H1 (cell line): ENCODE measurements at regions not wholly inside any gene's neighbourhood (a gene's known extent, or its start where the extent isn't known, plus 50 kb on each side); places are given as distances from the start of the nearest gene placed in this dataset.

Experiments used
- CTCF ChIA-PET: fragments of 300-600 bp; sonication (Branson Sonifier 250); formaldehyde crosslinking; loops from one replicate; lab custom pipeline; 2021; ENCODE audit not compliant: partially characterized antibody; lab: Charles Lee
- POLR2A ChIA-PET: fragments of 300-600 bp; sonication (Branson Sonifier 250); formaldehyde crosslinking; loops from one replicate; lab custom pipeline; 2021; ENCODE audit warnings: inconsistent platforms; ENCODE audit not compliant: partially characterized antibody; lab: Charles Lee
- DNase-seq, 2 experiments: peaks; one replicate each; pipeline versions ENCODE4 v3.0.0 to v3.0.0-alpha.2; 2010 to 2022; ENCODE audit warnings: low spot score in 2 of 2, low read depth in 1 of 2, mixed read lengths in 1 of 2
- FAIRE-seq: peaks from 2 replicates; lab custom pipeline; 2011; peaks lifted over from hg19 to GRCh38; lab: Jason Lieb, UNC
- H2AFZ ChIP-seq: 2 replicates; pipeline ENCODE4 v1.8.1; 2012; ENCODE audit warnings: low read length, inconsistent platforms
- H2AK5ac ChIP-seq: 2 replicates; pipeline ENCODE4 v1.6.1; 2013; ENCODE audit warnings: low read depth, low read length
- H2BK120ac ChIP-seq: replicated peaks from 2 replicates; pipeline ENCODE3; 2013; ENCODE audit warnings: low read depth, low read length, inconsistent platforms
- H2BK12ac ChIP-seq: 2 replicates; pipeline ENCODE4 v1.6.1; 2013; ENCODE audit warnings: low read depth, low read length
- H2BK15ac ChIP-seq: 2 replicates; pipeline ENCODE4 v1.6.1; 2013; ENCODE audit warnings: low read length
- H2BK20ac ChIP-seq: 2 replicates; pipeline ENCODE4 v1.6.1; 2013; ENCODE audit warnings: low read length
- H2BK5ac ChIP-seq: 2 replicates; pipeline ENCODE4 v1.6.1; 2013; ENCODE audit warnings: low read depth, low read length
- H3K14ac ChIP-seq: 2 replicates; pipeline ENCODE4 v1.6.1; 2013; ENCODE audit warnings: inconsistent platforms; ENCODE audit not compliant: insufficient read length
- H3K18ac ChIP-seq: 2 replicates; pipeline ENCODE4 v1.6.1; 2013; ENCODE audit warnings: low read length; ENCODE audit errors: extremely low read depth
- H3K23ac ChIP-seq: 2 replicates; pipeline ENCODE4 v1.6.1; 2013; ENCODE audit warnings: inconsistent platforms; ENCODE audit not compliant: insufficient read length
- H3K23me2 ChIP-seq: 2 replicates; pipeline ENCODE4 v1.6.1; 2013; ENCODE audit warnings: low read depth, low read length
- H3K27ac ChIP-seq: 2 replicates; pipeline ENCODE4 v1.6.1; 2011; ENCODE audit warnings: low read depth, low read length, inconsistent platforms
- H3K27me3 ChIP-seq, 4 experiments: replicated peaks in 1 of 4; 1 replicate in 1 of 4; 2 replicates in 3 of 4; pipeline versions ENCODE4 v1.6.1 to v1.8.1; 2011 to 2013; ENCODE audit warnings: low read length in 3 of 4, mild to moderate bottlenecking in 3 of 4, inconsistent platforms in 2 of 4, mixed read lengths in 2 of 4, moderate library complexity in 1 of 4; ENCODE audit not compliant: control insufficient read depth in 3 of 4, insufficient read depth in 3 of 4; ENCODE audit errors: extremely low read depth in 1 of 4
- H3K36me3 ChIP-seq, 4 experiments: 2 replicates each; pipeline versions ENCODE4 v1.6.1 to v1.8.1; 2011 to 2013; ENCODE audit warnings: mild to moderate bottlenecking in 4 of 4, low read length in 3 of 4, moderate library complexity in 2 of 4, control low read depth in 1 of 4, inconsistent platforms in 1 of 4; ENCODE audit not compliant: insufficient read depth in 4 of 4, control insufficient read depth in 2 of 4
- H3K4ac ChIP-seq: replicated peaks from 2 replicates; pipeline ENCODE3; 2013; ENCODE audit warnings: low read length, low read depth, mixed read lengths, inconsistent platforms; ENCODE audit not compliant: insufficient read length
- H3K4me1 ChIP-seq, 4 experiments: replicated peaks in 1 of 4; 1 replicate in 1 of 4; 2 replicates in 3 of 4; pipeline versions ENCODE4 v1.6.1 to v1.8.1; 2011 to 2013; ENCODE audit warnings: low read length in 3 of 4, inconsistent platforms in 2 of 4, mixed read lengths in 1 of 4; ENCODE audit not compliant: insufficient read depth in 4 of 4, control insufficient read depth in 3 of 4
- H3K4me2 ChIP-seq, 2 experiments: 2 replicates each; pipeline versions ENCODE4 v1.6.1 to v1.8.1; 2011 to 2013; ENCODE audit warnings: low read depth in 2 of 2, low read length in 2 of 2, control low read depth in 1 of 2, inconsistent platforms in 1 of 2, mild to moderate bottlenecking in 1 of 2; ENCODE audit not compliant: insufficient read depth in 1 of 2
- H3K4me3 ChIP-seq, 4 experiments: fragments of 200-600, 300-600 bp in 1 of 4; sonication (generic), shearing (Covaris generic), sonication (Bioruptor Twin) in 1 of 4; 2 replicates each; pipeline versions ENCODE4 v1.5.1 to v1.8.1; 2011 to 2016; ENCODE audit warnings: low read length in 4 of 4, low read depth in 3 of 4, control low read depth in 2 of 4, inconsistent platforms in 2 of 4, mild to moderate bottlenecking in 2 of 4, mixed read lengths in 1 of 4, moderate library complexity in 1 of 4; ENCODE audit not compliant: insufficient read depth in 2 of 4; ENCODE audit errors: extremely low read depth in 1 of 4
- H3K56ac ChIP-seq: replicated peaks from 2 replicates; pipeline ENCODE3; 2013; ENCODE audit warnings: low read depth, mild to moderate bottlenecking, mixed read lengths, low read length, inconsistent platforms; ENCODE audit not compliant: insufficient read length
- H3K79me1 ChIP-seq: 2 replicates; pipeline ENCODE4 v1.6.1; 2013; ENCODE audit warnings: low read depth, low read length, control low read depth
- H3K79me2 ChIP-seq, 2 experiments: 2 replicates each; pipeline versions ENCODE4 v1.6.1 to v1.8.1; 2012 to 2013; ENCODE audit warnings: low read length in 2 of 2, mild to moderate bottlenecking in 2 of 2, inconsistent platforms in 1 of 2; ENCODE audit not compliant: insufficient read depth in 2 of 2, control insufficient read depth in 1 of 2
- H3K9ac ChIP-seq, 4 experiments: replicated peaks in 1 of 4; 1 replicate in 1 of 4; 2 replicates in 3 of 4; pipeline versions ENCODE4 v1.6.1 to v1.8.1; 2011 to 2013; ENCODE audit warnings: low read depth in 3 of 4, low read length in 3 of 4, control low read depth in 2 of 4, mild to moderate bottlenecking in 2 of 4, moderate library complexity in 2 of 4, inconsistent platforms in 1 of 4; ENCODE audit errors: extremely low read depth in 1 of 4
- H3K9me3 ChIP-seq, 2 experiments: 2 replicates each; pipeline versions ENCODE4 v1.6.1 to v1.8.1; 2012 to 2013; ENCODE audit warnings: mild to moderate bottlenecking in 2 of 2, moderate library complexity in 2 of 2, control low read depth in 1 of 2, inconsistent platforms in 1 of 2, low read depth in 1 of 2, low read length in 1 of 2, mixed read lengths in 1 of 2; ENCODE audit not compliant: insufficient read depth in 2 of 2
- H4K20me1 ChIP-seq, 2 experiments: replicated peaks in 1 of 2; 2 replicates each; pipeline versions ENCODE3 to v1.8.1; 2011 to 2013; ENCODE audit warnings: inconsistent platforms in 2 of 2, low read length in 2 of 2, mild to moderate bottlenecking in 1 of 2; ENCODE audit not compliant: insufficient read depth in 2 of 2, control insufficient read depth in 1 of 2
- H4K5ac ChIP-seq: 2 replicates; pipeline ENCODE4 v1.6.1; 2013; ENCODE audit warnings: low read length, low read depth, mixed read lengths, inconsistent platforms; ENCODE audit not compliant: insufficient read length
- H4K8ac ChIP-seq: 2 replicates; pipeline ENCODE4 v1.8.0; 2013; ENCODE audit warnings: mild to moderate bottlenecking, moderate library complexity, low read length, inconsistent platforms; ENCODE audit not compliant: insufficient read depth; ENCODE audit errors: extremely low read depth
- H4K91ac ChIP-seq: replicated peaks from 2 replicates; pipeline ENCODE3; 2013; ENCODE audit warnings: low read length, mixed read lengths, inconsistent platforms; ENCODE audit not compliant: insufficient read length
- ASH2L ChIP-seq: fragments of 200-600, 300-600 bp; sonication (generic); IDR thresholded peaks from one replicate; pipeline ENCODE4 v1.7.1; 2017; ENCODE audit warnings: low read length
- CEBPB ChIP-seq: IDR thresholded peaks from 2 replicates; pipeline ENCODE4 v1.6.1; 2012; ENCODE audit warnings: low read depth, low read length
- CTBP2 ChIP-seq: IDR thresholded peaks from 2 replicates; pipeline ENCODE4 v1.7.0; 2011; ENCODE audit warnings: borderline replicate concordance, mild to moderate bottlenecking, moderate library complexity, mixed read lengths, low read length; ENCODE audit not compliant: insufficient read depth, insufficient read length
- E2F6 ChIP-seq: IDR thresholded peaks from 2 replicates; pipeline ENCODE4 v1.6.1; 2012; ENCODE audit warnings: inconsistent platforms
- FOSL1 ChIP-seq: IDR thresholded peaks from 2 replicates; pipeline ENCODE4 v1.6.1; 2011; ENCODE audit warnings: mild to moderate bottlenecking, low read depth, low read length, moderate library complexity; ENCODE audit not compliant: insufficient read depth
- MAFK ChIP-seq: IDR thresholded peaks from 2 replicates; pipeline ENCODE4 v1.6.1; 2012; ENCODE audit warnings: low read depth, mild to moderate bottlenecking, improper control_type of control experiment, low read length
- RXRA ChIP-seq: IDR thresholded peaks from 2 replicates; pipeline ENCODE4 v1.6.1; 2011; ENCODE audit warnings: low read depth, mild to moderate bottlenecking, low read length, moderate library complexity; ENCODE audit not compliant: insufficient read depth
- SIN3A ChIP-seq, 2 experiments: IDR thresholded peaks in 1 of 2; conservative IDR thresholded peaks in 1 of 2; 2 replicates each; pipeline ENCODE4 v1.6.1; 2011 to 2012; ENCODE audit warnings: low read length in 2 of 2, improper control_type of control experiment in 1 of 2, low read depth in 1 of 2, mild to moderate bottlenecking in 1 of 2
- SIRT6 ChIP-seq: IDR thresholded peaks from one replicate; pipeline ENCODE4 v1.7.1; 2012; ENCODE audit warnings: low read length, inconsistent platforms
- WGBS, 2 experiments: shearing (Covaris generic) in 1 of 2; methylation state at CpG; one replicate each; pipeline versions ENCODE4 v1.1.6 to v1.1.7; 2013 to 2015; ENCODE audit warnings: low lambda C conversion rate in 2 of 2, mixed read lengths in 2 of 2, inconsistent platforms in 1 of 2, low coverage in 1 of 2, missing lambda C conversion rate in 1 of 2; ENCODE audit not compliant: insufficient replicate concordance in 2 of 2, insufficient coverage in 1 of 2, insufficient read length in 1 of 2; ENCODE audit errors: extremely low coverage in 1 of 2, missing lambda C conversion rate in 1 of 2; 5-methylcytosine and 5-hydroxymethylcytosine counted together

GRCh38 chr7:57653262-57653830 lies 203.4 kb downstream of the ZNF716 start:
- no peak overlapping the region for H3K9ac ChIP-seq
- no peak overlapping the region for H3K4me2 ChIP-seq
- no peak overlapping the region for H4K5ac ChIP-seq
- FAIRE-seq: no peak
- no peak overlapping the region for H2AK5ac ChIP-seq
- H2BK5ac ChIP-seq: no peak overlapping the region
- H3K4me3 ChIP-seq: no peak overlapping the region
- H2BK15ac ChIP-seq: no peak overlapping the region
- H2BK20ac ChIP-seq: no peak overlapping the region
- WGBS, 2 experiments: 89% methylated on average over 23 of the region's 36 CpGs; no CpG with 5 or more reads in 1 of the 2 experiments
- no peaks in the 10 kb centered on the region for H3K79me1 ChIP-seq
- H3K4ac ChIP-seq: no peak overlapping the region
- no peak overlapping the region for H4K91ac ChIP-seq
- TF ChIP-seq SIRT6: no peak
- no peak for TF ChIP-seq RXRA
- no peak for TF ChIP-seq CTBP2
- no peak for TF ChIP-seq CEBPB
- no peak for TF ChIP-seq MAFK
- no peak for TF ChIP-seq SIN3A (conservative IDR thresholded peaks at IDR 0.05 in 1 of 2, IDR thresholded peaks at IDR 0.05 in 1 of 2; ENCODE audit: low read depth in 1 of 2, low read length in 2 of 2)
- TF ChIP-seq ASH2L: no peak
- no peak for TF ChIP-seq E2F6
- TF ChIP-seq FOSL1: no peak
- TF ChIP-seq, all 59 proteins: peak for 0
- Histone ChIP-seq H3K23ac (no peak overlapping the region), H3K14ac (no peak overlapping the region), H2BK120ac (no peak overlapping the region), H4K8ac (no peak overlapping the region), H4K20me1 (no peaks in the 10 kb centered on the region), H3K4me1 (no peaks in the 10 kb centered on the region), H3K27ac (no peak overlapping the region), H3K36me3 (no peaks in the 10 kb centered on the region), H3K18ac (no peak overlapping the region), H2AFZ (no peak overlapping the region), H3K27me3 (no peaks in the 10 kb centered on the region), H3K56ac (no peak overlapping the region), H2BK12ac (no peak overlapping the region), H3K23me2 (no peaks in the 10 kb centered on the region), H3K79me2 (no peaks in the 10 kb centered on the region), H3K9me3 (peaks cover 55 to 84% of the 10 kb centered on the region in 2 experiments)
- no peak for DNase-seq
- ChIA-PET CTCF (no interaction called here), POLR2A (no interaction called here)
